HepG2 (cell line): ENCODE measurements at regions not wholly inside any gene's neighbourhood (a gene's known extent, or its start where the extent isn't known, plus 50 kb on each side); places are given as distances from the start of the nearest gene placed in this dataset.

Source experiments
- ATAC-seq: fragments of 200-7000 bp; cut with Tn5 transposase; 3 replicates; pipeline ENCODE4 v1.9.1; 2020; ENCODE audit warnings: mild to moderate bottlenecking, moderate library complexity
- BruUV-seq: library from RNA; stranded (reverse); fragments of 400-500 nt; replicated peaks from 2 replicates; lab custom pipeline; 2021; lab: Mats Ljungman, UMichigan
- CTCF ChIA-PET: fragments of 300-600 bp; formaldehyde crosslinking; extraction: SDS; loops from one replicate; lab custom pipeline; 2021; ENCODE audit warnings: low total read pairs, inconsistent platforms, low intra/inter-chr PET ratio; lab: Yijun Ruan, JAX
- POLR2A ChIA-PET: fragments of 350-600 bp; sonication (Branson Sonifier 250); formaldehyde crosslinking; loops from one replicate; lab custom pipeline; 2020; ENCODE audit warnings: antibody characterized with exemption, inconsistent platforms; lab: Yijun Ruan, JAX
- DNase-seq: peaks from one replicate; pipeline ENCODE4 v3.0.0-alpha.2; 2015; ENCODE audit warnings: low spot score
- FAIRE-seq: peaks from 3 replicates; lab custom pipeline; 2011; peaks lifted over from hg19 to GRCh38; lab: Jason Lieb, UNC
- H2AFZ ChIP-seq: one replicate; pipeline ENCODE4 v1.6.1; 2011; ENCODE audit warnings: low read length, inconsistent platforms
- H3K27ac ChIP-seq: fragments of 300-600 bp; 3 replicates; pipeline ENCODE4 v1.8.0; 2011; ENCODE audit warnings: mixed run types, mild to moderate bottlenecking, mixed read lengths, low read length, inconsistent platforms; ENCODE audit not compliant: insufficient read depth; ENCODE audit errors: extremely low read length
- H3K27me3 ChIP-seq, 2 experiments: fragments of 200-600 bp in 1 of 2; 2 replicates in 1 of 2; 3 replicates in 1 of 2; pipeline versions ENCODE4 v1.6.0 to v1.8.0; 2011; ENCODE audit warnings: low read length in 2 of 2, mild to moderate bottlenecking in 2 of 2, moderate library complexity in 2 of 2, inconsistent platforms in 1 of 2; ENCODE audit not compliant: insufficient read depth in 2 of 2, control insufficient read depth in 1 of 2
- H3K36me3 ChIP-seq, 2 experiments: fragments of 200-600 bp in 1 of 2; replicated peaks in 1 of 2; 2 replicates in 1 of 2; 3 replicates in 1 of 2; pipeline versions ENCODE4 v1.5.1 to v1.8.0; 2011; ENCODE audit warnings: low read length in 2 of 2, inconsistent platforms in 1 of 2; ENCODE audit not compliant: insufficient read depth in 2 of 2, control insufficient read depth in 1 of 2
- H3K4me1 ChIP-seq: 2 replicates; pipeline ENCODE4 v1.5.1; 2012; ENCODE audit warnings: low read length, inconsistent platforms; ENCODE audit not compliant: insufficient read depth
- H3K4me2 ChIP-seq: 2 replicates; pipeline ENCODE4 v1.6.0; 2011; ENCODE audit warnings: low read depth, low read length, inconsistent platforms
- H3K4me3 ChIP-seq, 3 experiments: fragments of 200-600 bp in 1 of 3; sonication (generic), shearing (Covaris generic) in 1 of 3; replicated peaks in 1 of 3; 2 replicates each; pipeline ENCODE4 v1.5.1; 2011 to 2016; ENCODE audit warnings: low read length in 3 of 3, inconsistent platforms in 2 of 3, low read depth in 2 of 3, mild to moderate bottlenecking in 2 of 3, control low read depth in 1 of 3, mixed read lengths in 1 of 3; ENCODE audit not compliant: insufficient read depth in 1 of 3
- H3K79me2 ChIP-seq: one replicate; pipeline ENCODE4 v1.6.1; 2011; ENCODE audit warnings: low read length, inconsistent platforms; ENCODE audit not compliant: insufficient read depth
- H3K9ac ChIP-seq: 2 replicates; pipeline ENCODE4 v1.6.0; 2011; ENCODE audit warnings: mild to moderate bottlenecking, low read depth, low read length, inconsistent platforms; ENCODE audit not compliant: insufficient read depth
- H3K9me3 ChIP-seq: 2 replicates; pipeline ENCODE4 v1.5.1; 2012; ENCODE audit warnings: mild to moderate bottlenecking, low read length
- H4K20me1 ChIP-seq: 2 replicates; pipeline ENCODE4 v1.6.0; 2011; ENCODE audit warnings: inconsistent platforms, mild to moderate bottlenecking, low read length, moderate library complexity; ENCODE audit not compliant: insufficient read depth
- AGO2 ChIP-seq: fragments of 200-400 bp; formaldehyde crosslinking; optimal IDR thresholded peaks from 2 replicates; pipeline ENCODE3; 2017; ENCODE audit warnings: mild to moderate bottlenecking, low read depth, low read length, moderate library complexity
- CBX1 ChIP-seq: IDR thresholded peaks from one replicate; pipeline ENCODE4 v1.6.1; 2016; ENCODE audit warnings: antibody characterized with exemption, low read depth
- MBD4 ChIP-seq: IDR thresholded peaks from 2 replicates; pipeline ENCODE4 v1.6.1; 2012; ENCODE audit warnings: low read length, inconsistent platforms, borderline replicate concordance
- NR3C1 ChIP-seq: sonication (generic); formaldehyde crosslinking; IDR thresholded peaks from 2 replicates; pipeline ENCODE4 v1.4.0; 2020; ENCODE audit warnings: missing genetic modification reagents
- POGZ ChIP-seq: sonication (generic); formaldehyde crosslinking; IDR thresholded peaks from 2 replicates; pipeline ENCODE4 v1.4.0; 2020; ENCODE audit warnings: mild to moderate bottlenecking, missing genetic modification reagents
- RARG ChIP-seq: sonication (generic); formaldehyde crosslinking; IDR thresholded peaks from 2 replicates; pipeline ENCODE4 v1.4.0; 2020; ENCODE audit warnings: low read depth, mild to moderate bottlenecking, missing genetic modification reagents
- REL ChIP-seq: sonication (generic); formaldehyde crosslinking; conservative IDR thresholded peaks from 2 replicates; pipeline ENCODE4 v1.8.0; 2022; ENCODE audit warnings: mild to moderate bottlenecking, missing genetic modification reagents, moderate library complexity
- REPIN1 ChIP-seq: sonication (generic); formaldehyde crosslinking; IDR thresholded peaks from 2 replicates; pipeline ENCODE4 v1.8.0; 2022; ENCODE audit warnings: missing genetic modification reagents, low read depth, mild to moderate bottlenecking, borderline replicate concordance
- SMAD1 ChIP-seq: sonication (generic); formaldehyde crosslinking; IDR thresholded peaks from 2 replicates; pipeline ENCODE4 v1.4.0; 2020; ENCODE audit warnings: missing genetic modification reagents, low read depth, mild to moderate bottlenecking, borderline replicate concordance
- TGIF2 ChIP-seq: IDR thresholded peaks from 2 replicates; pipeline ENCODE4 v1.6.1; 2016; ENCODE audit warnings: control low read depth, missing compliant biosample characterization
- ZNF17 ChIP-seq: sonication (generic); formaldehyde crosslinking; IDR thresholded peaks from 2 replicates; pipeline ENCODE4 v1.5.0; 2020; ENCODE audit warnings: mild to moderate bottlenecking, missing genetic modification reagents
- ZNF232 ChIP-seq: sonication (generic); formaldehyde crosslinking; IDR thresholded peaks from 2 replicates; pipeline ENCODE4 v1.4.0; 2020; ENCODE audit warnings: missing genetic modification reagents, borderline replicate concordance
- ZNF263 ChIP-seq: sonication (generic); formaldehyde crosslinking; IDR thresholded peaks from 2 replicates; pipeline ENCODE4 v1.4.0; 2020; ENCODE audit warnings: missing genetic modification reagents
- ZNF317 ChIP-seq: sonication (generic); formaldehyde crosslinking; IDR thresholded peaks from 2 replicates; pipeline ENCODE4 v1.5.0; 2020; ENCODE audit warnings: mild to moderate bottlenecking, missing genetic modification reagents
- ZNF512B ChIP-seq: sonication (generic); formaldehyde crosslinking; IDR thresholded peaks from 2 replicates; pipeline ENCODE4 v1.5.1; 2020; ENCODE audit warnings: missing genetic modification reagents, mild to moderate bottlenecking, borderline replicate concordance
- ZNF766 ChIP-seq: sonication (generic); formaldehyde crosslinking; IDR thresholded peaks from 2 replicates; pipeline ENCODE4 v1.5.0; 2020; ENCODE audit warnings: missing genetic modification reagents, borderline replicate concordance
- ZNF790 ChIP-seq: sonication (generic); formaldehyde crosslinking; IDR thresholded peaks from 2 replicates; pipeline ENCODE4 v1.8.0; 2022; ENCODE audit warnings: missing genetic modification reagents, mild to moderate bottlenecking, borderline replicate concordance
- WGBS: methylation state at CpG from one replicate; pipeline ENCODE4 v1.1.6; 2017; ENCODE audit warnings: low lambda C conversion rate; 5-methylcytosine and 5-hydroxymethylcytosine counted together
- in situ Hi-C: cut with HindIII; loops from 2 replicates; pipeline ENCODE4 v1.10.0; 2017; ENCODE audit warnings: low pct_unique_long_range_greater_than_20kb; ENCODE audit not compliant: extremely low pct_ligation_motif_present
- intact Hi-C: fragments of 100-400 bp; cut with micrococcal nuclease; formaldehyde crosslinking; loops from one replicate; pipeline ENCODE4 v1.10.0; 2022; ENCODE audit not compliant: unreplicated experiment
- TF ChIP-seq, protein P1 (sequence below): sonication (generic); formaldehyde crosslinking; IDR thresholded peaks from 2 replicates; pipeline ENCODE4 v1.5.0; 2020; ENCODE audit warnings: missing genetic modification reagents

DNA sequence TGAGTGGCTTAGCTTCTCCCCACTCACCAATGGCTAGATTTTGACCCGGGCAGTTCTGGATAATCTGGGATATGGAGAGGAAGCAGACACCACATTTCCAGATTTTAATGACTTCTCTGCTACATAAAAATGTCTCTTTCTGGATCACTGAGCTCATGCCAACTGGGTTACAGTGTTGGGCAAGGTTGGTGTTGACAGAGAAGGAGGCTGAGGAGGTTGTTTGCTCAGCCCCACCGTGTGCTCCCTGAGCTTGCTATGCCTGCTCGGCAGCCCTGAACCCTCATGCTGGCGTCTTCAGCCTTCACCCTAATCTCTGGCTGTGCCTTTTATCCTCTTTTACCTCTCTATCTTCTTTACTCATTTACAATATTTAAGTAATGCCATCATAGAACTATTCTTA lies 53.0 kb upstream of the KPNA4 start:
- H3K4me3 ChIP-seq = no peak overlapping the region
- H3K9me3 ChIP-seq = no peaks in the 10 kb centered on the region
- no peak overlapping the region for H3K9ac ChIP-seq
- CTCF ChIA-PET = no interaction called here
- FAIRE-seq = no peak
- no peaks in the 10 kb centered on the region for H3K36me3 ChIP-seq
- no peak for ATAC-seq
- H4K20me1 ChIP-seq = no peaks in the 10 kb centered on the region
- H3K27ac ChIP-seq = no peak overlapping the region
- TF ChIP-seq, protein P1, sequence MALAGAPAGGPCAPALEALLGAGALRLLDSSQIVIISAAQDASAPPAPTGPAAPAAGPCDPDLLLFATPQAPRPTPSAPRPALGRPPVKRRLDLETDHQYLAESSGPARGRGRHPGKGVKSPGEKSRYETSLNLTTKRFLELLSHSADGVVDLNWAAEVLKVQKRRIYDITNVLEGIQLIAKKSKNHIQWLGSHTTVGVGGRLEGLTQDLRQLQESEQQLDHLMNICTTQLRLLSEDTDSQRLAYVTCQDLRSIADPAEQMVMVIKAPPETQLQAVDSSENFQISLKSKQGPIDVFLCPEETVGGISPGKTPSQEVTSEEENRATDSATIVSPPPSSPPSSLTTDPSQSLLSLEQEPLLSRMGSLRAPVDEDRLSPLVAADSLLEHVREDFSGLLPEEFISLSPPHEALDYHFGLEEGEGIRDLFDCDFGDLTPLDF = no peak
- no peak for TF ChIP-seq ZNF232 (CRISPR knock-in tag)
- TF ChIP-seq REPIN1 (CRISPR knock-in tag) = no peak
- no peak for TF ChIP-seq ZNF263 (CRISPR knock-in tag)
- no peak for TF ChIP-seq POGZ (CRISPR knock-in tag)
- no peak for TF ChIP-seq ZNF790 (CRISPR knock-in tag)
- TF ChIP-seq MBD4 = no peak
- no peak for TF ChIP-seq CBX1
- TF ChIP-seq TGIF2 = no peak
- TF ChIP-seq NR3C1 = no peak
- no peak for TF ChIP-seq ZNF512B
- TF ChIP-seq ZNF766 (CRISPR knock-in tag) = no peak
- no peak for TF ChIP-seq AGO2
- no peak for TF ChIP-seq REL (CRISPR knock-in tag)
- TF ChIP-seq RARG (CRISPR knock-in tag) = no peak
- TF ChIP-seq ZNF317 (CRISPR knock-in tag) = no peak
- TF ChIP-seq ZNF17 (CRISPR knock-in tag) = no peak
- no peak for TF ChIP-seq SMAD1 (CRISPR knock-in tag)
- TF ChIP-seq, all 625 proteins: peak for 0
- no TSS peak for BruUV-seq
- in situ Hi-C loops = no loop called here
- Histone ChIP-seq H3K4me2 (no peak overlapping the region), H3K79me2 (no peaks in the 10 kb centered on the region), H2AFZ (no peak overlapping the region), H3K27me3 (no peaks in the 10 kb centered on the region), H3K4me1 (no peaks in the 10 kb centered on the region)
- no peak for DNase-seq
- POLR2A ChIA-PET = no interaction called here
- WGBS = 15% methylated on average over 4 of the region's 4 CpGs
- intact Hi-C loops = no loop called here
